H1 (cell line): ENCODE measurements at regions not wholly inside any gene's neighbourhood (a gene's known extent, or its start where the extent isn't known, plus 50 kb on each side); places are given as distances from the start of the nearest gene placed in this dataset.

Source experiments
- GABPA ChIP-seq: IDR thresholded peaks from 2 replicates; pipeline ENCODE4 v1.6.1; 2011; ENCODE audit warnings: mild to moderate bottlenecking, low read length, moderate library complexity, borderline replicate concordance; ENCODE audit not compliant: insufficient read depth
- HDAC6 ChIP-seq: IDR thresholded peaks from one replicate; pipeline ENCODE4 v1.7.1; 2012; ENCODE audit warnings: low read depth, mild to moderate bottlenecking, inconsistent platforms, low read length, moderate library complexity
- RXRA ChIP-seq: IDR thresholded peaks from 2 replicates; pipeline ENCODE4 v1.6.1; 2011; ENCODE audit warnings: low read depth, mild to moderate bottlenecking, low read length, moderate library complexity; ENCODE audit not compliant: insufficient read depth
- SP4 ChIP-seq: IDR thresholded peaks from 2 replicates; pipeline ENCODE4 v1.6.1; 2012; ENCODE audit warnings: low read length, inconsistent platforms
- USF2 ChIP-seq: IDR thresholded peaks from 2 replicates; pipeline ENCODE4 v1.6.1; 2011; ENCODE audit warnings: low read length, improper control_type of control experiment

GRCh38 chr3:43195115-43195498 is 89.2 kb upstream of the POMGNT2 start (continued):
- no peak for TF ChIP-seq USF2
- no peak for TF ChIP-seq GABPA
- no peak for TF ChIP-seq HDAC6
- no peak for TF ChIP-seq SP4
- TF ChIP-seq RXRA, result no peak
